HG03095 (cell line): ENCODE measurements at regions not wholly inside any gene's neighbourhood (a gene's known extent, or its start where the extent isn't known, plus 50 kb on each side); places are given as distances from the start of the nearest gene placed in this dataset.

ENCODE experiments used
- ATAC-seq: cut with Tn5 transposase; IDR thresholded peaks from one replicate; pipeline ENCODE4 v1.9.1; 2021; ENCODE audit warnings: moderate library complexity; ENCODE audit not compliant: unreplicated experiment

DNA sequence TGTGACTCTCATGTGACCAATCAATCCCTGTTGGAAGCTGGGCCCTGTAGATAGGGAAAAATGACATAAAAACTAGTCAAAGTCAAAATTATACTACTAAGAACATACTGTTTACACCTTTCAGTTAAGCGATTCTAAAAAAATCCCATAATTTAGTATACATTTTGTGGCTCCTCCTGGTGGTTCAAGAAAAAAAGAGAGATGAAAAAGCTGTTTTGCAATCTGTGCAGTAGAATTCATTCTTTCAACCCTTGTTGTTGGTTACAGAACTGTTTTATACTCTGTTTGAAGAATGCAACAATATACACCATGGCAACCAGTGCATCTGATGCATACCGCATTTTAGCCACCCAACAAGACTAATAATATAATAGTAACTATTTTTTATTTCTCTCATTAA lies 66.8 kb upstream of the ANK2 start:
- ATAC-seq, result no peak

DNA sequence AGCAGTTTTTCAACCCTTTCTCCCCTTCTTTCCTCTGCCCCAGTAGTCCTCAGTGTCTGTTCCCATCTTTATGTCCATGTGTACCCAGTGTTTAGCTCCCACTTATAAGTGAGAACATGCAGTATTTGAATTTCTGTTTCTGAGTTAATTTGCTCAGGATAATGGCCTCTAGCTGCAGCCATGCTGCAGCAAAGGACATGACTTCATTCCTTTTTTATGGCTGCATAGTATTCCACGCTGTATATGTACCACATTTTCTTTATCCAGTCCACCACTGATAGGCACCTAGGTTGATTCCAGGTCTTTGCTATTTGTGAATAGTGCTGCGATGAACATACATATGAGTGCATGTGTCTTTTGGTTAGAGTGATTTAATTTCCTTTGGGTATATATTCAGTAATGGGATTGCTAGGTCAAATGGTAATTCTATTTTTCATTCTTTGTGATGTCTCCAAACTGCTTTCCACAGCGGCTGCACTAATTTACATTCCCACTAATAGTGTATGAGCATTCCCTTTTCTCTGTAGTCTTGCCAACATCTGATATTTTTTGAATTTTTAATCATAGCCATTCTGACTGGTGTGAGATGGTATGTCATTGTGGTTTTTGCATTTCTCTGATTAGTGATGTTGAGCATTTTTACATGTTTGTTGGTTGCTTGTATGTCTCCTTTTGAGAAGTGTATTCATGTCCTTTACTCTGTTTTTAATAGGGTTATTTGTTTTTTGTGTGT lies 54.6 kb upstream of the ANK2 start:
- ATAC-seq, result no peak
